ENCODE measurements at regions not wholly inside any gene's neighbourhood (a gene's known extent, or its start where the extent isn't known, plus 50 kb on each side); places are given as distances from the start of the nearest gene placed in this dataset.

GRCh38 chr3:68271145-68271544 lies 616.7 kb upstream of the SUCLG2 start:
- TF ChIP-seq CTCF (IDR thresholded peaks at IDR 0.05) (no peak), RAD21 (IDR thresholded peaks at IDR 0.05; ENCODE audit: low read length) (no peak), CHD2 (IDR thresholded peaks at IDR 0.05; ENCODE audit: low read length, partially characterized antibody) (no peak), SMC3 (IDR thresholded peaks at IDR 0.05; ENCODE audit: low read depth, low read length) (no peak), RFX5 (IDR thresholded peaks at IDR 0.05; ENCODE audit: low read length) (no peak)
